Esophagus muscularis mucosa (tissue), 3 donors: ENCODE measurements at regions not wholly inside any gene's neighbourhood (a gene's known extent, or its start where the extent isn't known, plus 50 kb on each side); places are given as distances from the start of the nearest gene placed in this dataset.

Experiments
- POLR2A ChIP-seq: fragments of 450-650 bp; IDR thresholded peaks from one replicate; pipeline ENCODE4 v1.6.1; 2017; ENCODE audit warnings: antibody characterized with exemption, moderate library complexity, mild to moderate bottlenecking, low read depth
- POLR2AphosphoS5 ChIP-seq, 2 donors: sonication (generic); formaldehyde crosslinking; IDR thresholded peaks; one replicate each; pipeline ENCODE4 v1.6.1; 2017; ENCODE audit warnings: antibody characterized with exemption in 2 of 2
- TF ChIP-seq, protein P1 (sequence below), 3 experiments: fragments of 200-600 bp in 2 of 3; fragments of 450-650 bp in 1 of 3; sonication (generic) in 2 of 3; IDR thresholded peaks; one replicate each; pipeline ENCODE4 v1.5.1; 2017 to 2019; ENCODE audit warnings: antibody characterized with exemption in 3 of 3, mild to moderate bottlenecking in 2 of 3, moderate library complexity in 1 of 3

- TF ChIP-seq, protein P1, sequence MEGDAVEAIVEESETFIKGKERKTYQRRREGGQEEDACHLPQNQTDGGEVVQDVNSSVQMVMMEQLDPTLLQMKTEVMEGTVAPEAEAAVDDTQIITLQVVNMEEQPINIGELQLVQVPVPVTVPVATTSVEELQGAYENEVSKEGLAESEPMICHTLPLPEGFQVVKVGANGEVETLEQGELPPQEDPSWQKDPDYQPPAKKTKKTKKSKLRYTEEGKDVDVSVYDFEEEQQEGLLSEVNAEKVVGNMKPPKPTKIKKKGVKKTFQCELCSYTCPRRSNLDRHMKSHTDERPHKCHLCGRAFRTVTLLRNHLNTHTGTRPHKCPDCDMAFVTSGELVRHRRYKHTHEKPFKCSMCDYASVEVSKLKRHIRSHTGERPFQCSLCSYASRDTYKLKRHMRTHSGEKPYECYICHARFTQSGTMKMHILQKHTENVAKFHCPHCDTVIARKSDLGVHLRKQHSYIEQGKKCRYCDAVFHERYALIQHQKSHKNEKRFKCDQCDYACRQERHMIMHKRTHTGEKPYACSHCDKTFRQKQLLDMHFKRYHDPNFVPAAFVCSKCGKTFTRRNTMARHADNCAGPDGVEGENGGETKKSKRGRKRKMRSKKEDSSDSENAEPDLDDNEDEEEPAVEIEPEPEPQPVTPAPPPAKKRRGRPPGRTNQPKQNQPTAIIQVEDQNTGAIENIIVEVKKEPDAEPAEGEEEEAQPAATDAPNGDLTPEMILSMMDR (IDR thresholded peaks at IDR 0.05) = no peak
- TF ChIP-seq POLR2AphosphoS5 (IDR thresholded peaks at IDR 0.05) (no peak), POLR2A (no peak)
Observed at GRCh38 chr4:124224256-124224655, 488.3 kb downstream of the ANKRD50 start.
